Stimulated activated CD4-positive, alpha-beta T cell treated with anti-CD3 and anti-CD28 coated beads, Interleukin-2, amount 100 ng/mL, for 48 hours (primary cell): ENCODE measurements at regions not wholly inside any gene's neighbourhood (a gene's known extent, or its start where the extent isn't known, plus 50 kb on each side); places are given as distances from the start of the nearest gene placed in this dataset.

Experiments used
- DNase-seq, 2 donors: peaks; one replicate each; pipeline ENCODE4 v3.0.0-alpha.2; 2020

DNA sequence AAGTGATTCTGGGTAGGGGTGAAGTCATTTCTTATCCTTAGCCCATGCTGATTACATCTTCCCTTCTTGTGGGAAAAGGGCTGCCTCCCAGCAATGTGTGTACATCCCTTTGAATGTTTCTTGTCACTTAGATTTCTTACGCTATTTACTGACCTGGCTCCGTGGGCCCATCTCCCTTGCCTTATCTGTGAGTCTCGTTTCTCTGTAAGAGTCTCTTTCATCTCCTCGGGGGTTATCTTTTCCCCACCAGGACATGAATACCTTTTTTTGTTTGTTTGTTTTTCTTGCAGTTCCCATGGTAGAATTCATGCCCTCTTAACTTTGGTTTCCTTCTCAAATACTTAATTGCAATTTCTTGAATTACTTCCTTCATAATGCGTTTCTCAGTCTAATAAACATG, 107.7 kb downstream of the BAMBI start:
- no peak for DNase-seq

DNA sequence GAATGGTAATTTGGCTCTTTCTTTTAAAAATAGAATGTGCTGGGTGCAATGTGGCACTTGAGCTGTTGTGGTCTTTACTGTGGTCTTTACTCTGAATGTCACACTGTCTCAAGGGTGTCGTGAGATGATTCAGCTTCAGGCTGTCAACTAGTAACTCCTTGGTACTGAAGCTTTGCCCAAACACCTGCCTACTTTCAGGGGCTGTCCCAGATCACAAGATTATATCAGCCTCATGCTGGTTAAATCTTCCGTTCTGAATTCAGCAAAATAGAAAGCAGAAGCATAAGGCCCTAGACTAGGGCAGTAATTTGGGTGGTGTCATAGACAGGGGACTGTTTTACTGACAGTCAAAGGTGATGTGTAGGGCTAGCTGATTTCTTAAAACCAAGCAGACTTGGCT, 110.9 kb downstream of the BAMBI start:
- DNase-seq, result no peak

DNA sequence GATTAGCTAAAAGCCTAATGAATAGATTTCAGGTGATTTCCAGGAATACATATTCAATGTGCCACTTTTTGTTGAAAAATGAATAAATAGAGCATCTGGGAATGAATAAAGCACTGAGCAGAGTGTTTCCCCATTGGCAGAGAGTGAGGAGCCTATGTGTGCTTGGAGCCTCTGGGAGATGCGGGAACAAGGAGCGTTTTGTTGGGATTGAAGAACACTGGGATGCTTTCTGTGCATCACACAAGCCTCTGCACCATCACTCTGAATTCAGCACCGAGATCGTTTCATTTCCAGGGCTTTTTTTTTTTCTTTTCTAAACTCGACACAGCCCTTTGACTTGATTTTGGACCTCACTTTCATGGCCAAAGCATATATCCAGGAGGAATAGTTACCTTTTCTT, 111.4 kb downstream of the BAMBI start:
- DNase-seq, result no peak

DNA sequence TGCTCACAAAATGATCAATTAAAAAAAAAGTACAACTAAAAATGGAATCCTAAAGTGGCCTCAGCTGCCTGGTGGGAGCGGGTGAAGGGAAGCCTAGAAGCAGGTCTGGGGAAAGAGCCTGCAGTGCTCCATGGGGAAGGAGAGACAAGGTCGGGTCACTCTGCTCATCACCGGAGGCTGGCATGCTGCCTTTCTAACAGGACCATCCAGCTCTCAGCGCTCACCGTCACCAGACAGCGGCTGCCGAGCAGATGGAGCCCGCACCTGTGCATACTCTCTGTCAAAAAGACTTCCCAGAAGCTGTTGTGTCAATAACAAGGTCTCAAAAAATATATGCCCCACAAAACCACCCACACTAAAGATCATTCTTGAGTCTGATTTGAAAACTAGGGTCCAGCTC, 112.8 kb downstream of the BAMBI start:
- no peak for DNase-seq

DNA sequence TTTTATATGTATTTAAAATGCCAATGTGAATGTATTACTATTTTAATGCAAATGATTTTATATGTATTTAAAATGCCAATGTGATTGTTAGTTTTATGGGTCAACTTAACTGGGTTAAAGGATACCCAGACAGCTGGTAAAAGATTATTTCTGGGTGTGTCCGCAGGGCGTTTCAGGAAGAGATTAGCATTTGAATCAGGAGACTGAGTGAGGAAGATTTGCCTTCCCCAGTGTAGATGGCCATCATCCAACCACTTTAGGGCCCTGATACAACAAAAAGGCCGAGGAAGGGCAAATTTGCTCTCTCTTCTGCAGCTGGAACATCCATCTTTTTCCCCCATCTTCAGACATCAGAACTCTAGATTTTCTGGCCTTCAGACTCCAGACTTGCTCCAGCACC, 116.2 kb downstream of the BAMBI start:
- no peak for DNase-seq

DNA sequence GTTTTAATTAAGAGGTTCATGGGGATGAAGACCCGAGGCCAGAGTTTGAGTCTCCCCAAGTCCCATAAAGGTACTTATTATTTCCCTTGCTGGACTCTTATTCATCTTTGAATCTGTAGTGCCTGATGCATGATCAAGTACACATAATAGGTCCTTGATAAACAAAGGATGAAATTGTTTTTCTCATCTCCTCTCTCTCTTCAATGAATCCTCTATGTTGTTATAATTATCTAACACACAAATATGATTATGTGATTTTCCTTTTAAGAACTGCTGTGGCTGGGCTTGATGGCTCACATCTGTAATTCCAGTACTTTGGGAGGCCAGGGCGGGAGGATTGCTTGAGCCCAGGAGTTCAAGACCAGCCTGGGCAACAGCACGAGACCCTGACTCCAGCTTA, 117.7 kb downstream of the BAMBI start:
- no peak for DNase-seq

DNA sequence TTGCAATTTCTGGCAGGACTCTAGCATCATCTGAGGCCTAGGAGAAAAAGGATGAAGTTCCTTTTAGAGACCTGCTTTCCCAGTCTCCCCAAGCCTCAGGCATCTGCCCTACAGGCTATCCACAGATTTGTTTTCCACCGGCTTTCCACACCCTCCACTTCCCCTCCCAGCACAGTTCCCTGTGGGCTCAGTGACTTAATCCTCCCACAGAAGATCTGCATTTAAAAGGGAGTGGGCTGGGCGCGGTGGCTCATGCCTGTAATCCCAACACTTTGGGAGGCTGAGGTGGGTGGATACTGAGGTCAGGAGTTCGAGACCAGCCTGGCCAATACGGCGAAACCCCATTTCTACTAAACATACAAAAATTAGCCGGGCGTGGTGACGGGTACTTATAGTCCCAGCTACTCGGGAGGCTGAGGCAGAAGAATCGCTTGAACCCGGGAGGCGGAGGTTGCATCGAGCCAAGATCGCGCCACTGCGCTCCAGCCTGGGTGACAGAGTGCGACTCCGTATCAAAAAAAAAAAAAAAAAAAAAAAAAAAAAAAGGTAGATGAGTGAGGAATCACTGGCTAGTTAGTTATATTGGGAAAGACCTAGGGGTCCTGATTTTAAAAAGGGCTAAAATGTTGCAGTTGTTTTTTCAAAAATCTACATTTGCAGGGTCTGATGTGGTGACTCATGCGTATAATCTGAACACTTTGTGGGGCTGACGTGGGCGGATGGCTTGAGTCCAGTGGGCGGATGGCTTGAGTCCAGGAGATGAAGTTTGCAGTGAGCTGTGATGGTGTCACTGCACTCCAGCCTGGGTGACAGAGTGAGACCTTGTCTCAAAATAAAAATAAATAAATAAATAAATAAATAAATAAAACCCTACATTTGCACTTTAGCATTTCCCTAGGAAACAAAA, 119.5 kb downstream of the BAMBI start:
- DNase-seq, result no peak

DNA sequence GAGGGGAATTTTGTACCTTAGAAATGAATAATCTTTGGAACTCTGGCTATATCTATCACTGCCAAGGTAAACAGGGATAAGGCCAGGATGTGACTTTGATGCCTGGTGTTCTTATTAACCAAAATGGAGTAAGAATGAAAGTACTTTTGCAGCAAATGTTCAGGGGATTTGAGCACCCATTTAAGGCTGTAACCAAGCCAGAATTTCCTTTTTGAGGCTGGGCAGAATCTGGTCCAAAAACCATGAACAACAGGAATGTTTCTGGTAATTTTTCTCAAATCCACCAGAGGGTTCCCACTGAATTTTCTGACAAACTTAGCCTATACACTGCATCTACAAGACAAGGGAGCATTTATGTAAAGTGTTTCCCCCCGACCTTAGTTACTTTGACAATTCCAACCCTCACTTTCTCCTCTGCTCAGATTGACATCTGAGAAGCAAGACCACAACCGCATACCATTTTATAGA, 120.6 kb downstream of the BAMBI start:
- DNase-seq, result no peak

DNA sequence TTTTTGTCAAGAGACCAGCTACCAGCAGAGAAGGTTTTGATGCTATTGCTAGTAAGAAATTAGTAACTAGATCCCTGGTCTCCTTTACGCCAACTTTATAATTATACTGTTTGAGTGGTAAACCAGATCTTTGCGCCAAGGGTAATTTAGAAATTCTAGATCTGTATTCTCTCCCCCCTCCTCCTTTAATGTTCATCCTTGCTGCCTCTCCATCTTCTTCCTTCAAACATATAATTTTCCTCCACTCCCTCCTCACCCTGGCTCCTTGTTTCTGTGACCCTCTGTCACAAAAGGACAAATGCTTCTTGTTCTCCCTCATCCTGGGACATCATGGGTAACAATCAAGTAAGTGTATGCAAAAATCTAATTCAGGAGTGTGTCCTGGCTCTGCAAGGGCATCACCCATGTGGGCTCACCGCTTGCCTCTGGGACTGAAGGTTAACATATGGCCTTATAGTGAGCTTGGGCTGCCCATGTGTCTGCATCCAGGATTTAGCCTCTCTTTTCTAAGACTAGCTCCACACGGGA, 121.2 kb downstream of the BAMBI start:
- no peak for DNase-seq

DNA sequence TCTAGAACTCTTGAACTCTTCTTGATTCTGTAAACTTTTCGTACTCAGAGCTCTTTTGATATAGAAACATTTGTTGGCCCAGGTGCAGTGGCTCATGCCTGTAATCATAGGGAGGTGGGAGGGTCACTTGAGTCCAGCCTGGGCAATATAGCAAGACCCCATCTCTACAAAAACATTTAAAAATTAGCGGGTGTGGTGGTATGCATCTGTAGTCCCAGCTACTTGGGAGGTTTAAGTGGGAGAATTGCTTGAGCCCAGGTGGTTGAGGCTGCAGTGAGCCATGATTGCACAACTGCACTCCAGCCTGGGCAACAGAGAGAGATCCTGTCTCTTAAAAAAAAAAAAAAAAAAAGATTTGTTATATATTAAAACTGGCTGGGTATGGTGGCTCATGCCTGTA, 121.6 kb downstream of the BAMBI start:
- no peak for DNase-seq

DNA sequence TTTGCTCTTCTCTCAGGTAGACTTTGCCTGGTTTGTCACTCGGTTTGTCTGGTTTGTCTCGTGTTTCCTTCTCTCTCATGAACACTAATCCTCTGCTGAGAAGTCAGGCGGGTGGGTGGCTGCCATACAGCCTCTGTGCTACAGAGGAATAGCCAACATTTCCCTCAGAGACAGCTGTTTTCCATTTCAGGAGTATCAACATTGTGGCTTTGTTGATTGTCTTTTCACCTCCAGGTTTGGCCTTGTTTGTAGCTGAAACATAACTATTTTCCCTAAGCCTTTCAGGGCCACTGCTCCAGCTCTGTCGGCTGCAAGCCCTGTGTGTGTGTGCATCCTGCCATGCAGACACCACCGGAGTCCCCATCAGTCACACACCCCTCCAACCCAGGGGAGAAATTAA, 122.8 kb downstream of the BAMBI start:
- DNase-seq, result no peak

DNA sequence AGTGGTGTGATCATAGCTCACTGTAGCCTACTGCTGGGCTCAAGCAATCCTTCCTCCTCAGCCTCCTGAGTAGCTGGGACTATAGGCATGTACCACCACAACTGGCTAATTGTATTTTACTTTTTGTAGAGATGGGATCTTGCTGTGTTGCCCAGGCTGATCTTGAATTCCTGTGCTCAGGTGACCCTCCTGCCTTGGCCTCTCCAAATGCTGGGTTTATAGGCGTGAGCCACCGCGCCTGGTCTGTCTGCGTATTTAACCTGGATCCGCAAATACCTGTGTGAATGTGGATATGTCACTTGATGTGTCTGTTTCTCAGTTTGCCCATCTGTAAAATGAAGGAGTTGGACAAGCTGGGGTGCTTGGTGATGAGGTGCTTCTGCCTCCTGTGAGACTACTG, 123.9 kb downstream of the BAMBI start:
- no peak for DNase-seq

DNA sequence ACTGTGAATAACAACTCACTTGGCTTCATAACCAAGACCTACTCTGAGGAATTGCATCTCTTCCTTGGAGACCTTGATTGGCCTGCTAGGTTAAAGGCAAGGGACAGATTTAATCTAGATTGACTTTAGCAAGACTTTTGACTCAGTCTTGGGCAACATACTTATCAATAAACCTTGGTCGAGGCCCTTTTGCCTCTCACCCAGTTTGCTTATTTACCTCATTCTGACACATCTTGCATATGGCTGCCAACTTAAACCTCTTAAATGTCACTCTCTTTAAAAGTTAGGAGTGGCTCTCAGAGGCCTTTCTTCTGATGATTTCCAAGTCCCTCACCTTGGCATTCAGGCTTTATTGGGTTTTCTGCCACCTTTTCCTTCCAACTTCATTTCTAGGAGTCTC, 124.5 kb downstream of the BAMBI start:
- no peak for DNase-seq

DNA sequence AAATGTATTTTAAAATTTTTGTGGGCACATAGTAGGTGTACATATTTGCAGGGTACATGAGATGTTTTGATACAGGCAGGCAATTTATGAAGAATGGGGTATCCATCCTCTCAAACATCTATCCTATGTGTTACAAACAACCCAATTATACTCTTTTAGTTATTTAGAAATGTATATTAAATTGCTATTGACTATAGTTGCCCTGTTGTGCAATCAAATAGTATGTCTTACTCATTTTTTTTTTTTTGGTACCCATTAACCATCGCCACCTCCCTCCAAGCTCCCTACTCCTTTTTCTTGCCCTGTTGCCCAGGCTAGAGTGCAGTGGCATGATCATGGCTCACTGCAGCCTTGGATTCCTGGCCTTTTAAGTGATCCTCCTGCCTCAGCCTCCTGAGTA, 128.1 kb downstream of the BAMBI start:
- DNase-seq, result no peak

DNA sequence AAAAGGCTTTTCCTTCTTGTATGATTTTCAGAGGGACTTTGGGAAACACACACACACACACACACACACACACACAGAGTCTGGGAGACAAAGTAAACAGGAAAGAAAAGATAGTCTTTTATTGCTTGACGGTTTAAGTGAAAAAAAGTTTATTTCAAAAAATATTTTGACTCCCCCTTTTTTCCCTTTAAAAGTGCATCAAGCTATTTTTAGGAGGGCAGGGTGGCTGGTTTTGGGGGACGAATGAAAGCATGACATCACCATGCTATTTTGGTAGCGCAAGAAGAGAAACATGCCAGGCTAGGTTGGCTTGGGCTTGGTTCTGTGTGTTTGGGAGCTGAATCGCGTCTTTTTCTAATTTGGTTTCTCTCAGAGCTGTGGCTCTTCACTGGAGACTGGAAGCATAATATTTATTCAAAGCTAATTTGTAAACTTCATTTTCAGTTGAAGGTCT, 129.2 kb downstream of the BAMBI start:
- DNase-seq, result no peak

DNA sequence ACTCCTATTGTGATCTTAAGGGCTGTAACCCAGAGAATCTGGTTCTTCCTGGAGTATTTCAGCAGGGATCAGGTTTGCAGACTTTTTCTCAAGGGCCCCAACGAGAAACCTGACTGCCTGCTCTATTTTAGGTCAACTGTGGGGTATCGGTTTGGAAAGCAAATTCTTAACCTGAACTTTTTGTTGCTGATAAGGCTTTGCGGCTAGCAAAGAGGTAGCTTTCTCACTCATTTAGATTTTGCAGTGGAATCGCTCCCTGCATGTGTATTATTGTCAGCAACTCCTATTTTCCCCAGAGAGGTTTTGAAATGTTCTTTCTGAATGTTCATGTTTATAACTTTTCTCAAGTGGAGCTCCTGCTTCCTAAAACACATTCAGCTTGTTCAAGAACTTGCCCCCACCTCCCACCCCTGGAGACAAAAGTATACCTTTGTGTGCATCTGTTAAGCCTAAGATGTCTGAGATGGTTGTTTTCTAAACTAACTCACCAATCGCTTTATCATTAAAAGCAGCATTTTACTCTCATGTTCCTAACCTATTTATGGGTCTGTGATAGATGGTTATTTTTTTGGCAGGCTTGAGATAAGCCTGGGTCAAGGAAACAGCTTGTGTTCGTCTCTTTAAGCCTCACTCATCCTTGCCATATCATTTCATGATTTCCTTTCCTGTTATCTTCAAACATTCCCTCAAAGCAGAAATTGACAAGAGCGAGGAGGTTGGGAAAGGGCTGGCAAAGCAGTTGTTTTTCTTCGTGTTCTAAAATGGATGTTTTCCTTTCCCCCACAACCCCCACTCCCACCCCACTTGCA, 129.8 kb downstream of the BAMBI start:
- no peak for DNase-seq

DNA sequence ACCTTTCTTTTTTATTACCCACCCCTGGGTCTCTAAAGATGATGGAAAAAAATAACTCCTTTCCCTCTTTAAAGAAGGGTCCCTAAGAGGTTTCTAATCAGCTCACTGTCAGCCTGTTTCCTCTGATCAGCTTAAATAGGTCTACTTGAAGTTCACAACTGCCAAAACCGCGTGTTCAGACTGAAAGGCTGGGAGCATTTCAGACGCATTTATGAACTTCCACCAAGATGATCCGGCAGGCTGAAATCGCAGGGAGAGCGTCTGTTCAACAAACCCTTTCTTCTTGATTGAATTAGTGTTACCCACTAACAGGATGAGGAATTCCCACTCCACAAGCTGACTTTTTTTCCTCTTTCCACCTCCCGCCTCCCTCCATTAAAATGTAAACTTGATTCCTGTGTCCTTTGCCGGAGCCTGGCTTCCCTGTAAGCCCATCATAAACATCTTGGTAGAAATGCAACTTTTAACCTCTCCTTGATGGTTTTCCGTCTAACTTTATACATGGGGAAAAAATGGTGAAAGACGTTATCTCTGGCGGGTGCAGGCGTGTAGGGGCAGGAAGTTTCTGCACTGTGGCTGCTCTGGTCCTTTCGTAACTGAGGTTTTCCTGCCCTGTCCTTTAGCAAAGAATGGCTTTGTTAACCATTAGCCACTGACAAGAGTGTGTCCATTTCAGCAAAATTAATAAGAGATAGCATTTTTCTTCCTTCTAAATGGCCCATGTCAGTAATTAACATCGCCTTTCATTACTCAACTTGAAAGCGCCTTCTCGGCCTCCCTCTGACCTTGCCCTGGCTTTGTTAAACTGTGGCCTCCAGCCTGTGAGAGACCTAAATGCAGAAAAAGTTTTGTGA, 130.7 kb downstream of the BAMBI start:
- DNase-seq, result no peak

DNA sequence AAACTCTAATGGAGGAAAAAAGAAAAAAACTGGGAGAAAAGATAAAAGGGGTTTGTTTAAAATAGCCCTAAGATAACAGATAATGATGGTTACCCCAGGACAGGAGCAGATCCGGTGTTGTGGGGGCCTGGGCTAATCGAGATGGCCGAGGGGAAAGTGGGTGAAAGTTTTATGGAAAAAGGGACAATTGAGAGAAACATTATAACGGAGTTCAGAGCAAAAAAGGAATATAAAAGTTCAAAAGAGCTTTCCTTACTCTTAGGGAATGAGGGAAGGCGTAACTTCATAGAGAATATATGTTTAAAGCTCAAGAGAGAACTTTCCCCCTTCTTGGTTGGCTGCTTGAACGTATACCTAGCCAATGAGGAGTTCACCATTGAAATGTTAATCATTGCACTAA, 131.4 kb downstream of the BAMBI start:
- DNase-seq, result no peak

DNA sequence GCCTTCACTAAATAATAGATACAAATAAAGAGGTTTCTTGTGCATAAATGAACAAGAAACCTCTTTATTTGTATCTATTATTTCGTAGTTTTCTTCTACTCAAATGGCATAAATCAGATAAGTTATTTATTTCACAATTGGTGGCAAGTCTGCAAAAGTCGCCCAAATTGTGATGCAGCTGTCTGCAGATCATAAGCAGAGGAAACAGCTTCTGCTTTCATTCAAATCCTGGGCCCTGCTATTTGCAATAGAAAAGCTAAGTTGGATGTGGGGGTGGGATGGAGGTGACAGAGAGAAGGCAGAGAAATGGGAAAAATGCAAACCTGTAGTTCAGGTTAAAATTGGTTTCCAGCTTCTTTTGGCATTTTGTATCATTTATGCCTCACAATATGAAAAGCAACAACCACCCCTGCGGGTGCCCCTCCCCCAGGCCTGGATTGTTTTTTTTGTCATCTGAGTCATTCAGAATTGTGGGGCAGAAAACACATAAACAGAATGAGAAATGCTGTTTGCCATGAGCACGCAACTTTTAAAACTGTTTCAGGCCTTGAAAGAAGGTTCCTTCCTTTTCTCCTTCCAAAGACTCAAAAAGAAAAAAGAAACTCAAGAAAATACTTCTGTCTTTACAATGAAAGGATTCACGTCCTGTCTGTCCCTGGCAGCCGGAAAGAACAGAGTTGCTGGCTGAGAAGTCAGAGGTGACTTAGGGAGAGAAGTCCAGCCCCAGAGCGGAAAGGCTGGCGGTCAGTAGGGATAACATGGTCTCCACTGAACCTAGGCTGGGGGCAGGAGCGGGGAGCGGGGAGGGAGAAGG, 132.9 kb downstream of the BAMBI start:
- DNase-seq, result no peak

DNA sequence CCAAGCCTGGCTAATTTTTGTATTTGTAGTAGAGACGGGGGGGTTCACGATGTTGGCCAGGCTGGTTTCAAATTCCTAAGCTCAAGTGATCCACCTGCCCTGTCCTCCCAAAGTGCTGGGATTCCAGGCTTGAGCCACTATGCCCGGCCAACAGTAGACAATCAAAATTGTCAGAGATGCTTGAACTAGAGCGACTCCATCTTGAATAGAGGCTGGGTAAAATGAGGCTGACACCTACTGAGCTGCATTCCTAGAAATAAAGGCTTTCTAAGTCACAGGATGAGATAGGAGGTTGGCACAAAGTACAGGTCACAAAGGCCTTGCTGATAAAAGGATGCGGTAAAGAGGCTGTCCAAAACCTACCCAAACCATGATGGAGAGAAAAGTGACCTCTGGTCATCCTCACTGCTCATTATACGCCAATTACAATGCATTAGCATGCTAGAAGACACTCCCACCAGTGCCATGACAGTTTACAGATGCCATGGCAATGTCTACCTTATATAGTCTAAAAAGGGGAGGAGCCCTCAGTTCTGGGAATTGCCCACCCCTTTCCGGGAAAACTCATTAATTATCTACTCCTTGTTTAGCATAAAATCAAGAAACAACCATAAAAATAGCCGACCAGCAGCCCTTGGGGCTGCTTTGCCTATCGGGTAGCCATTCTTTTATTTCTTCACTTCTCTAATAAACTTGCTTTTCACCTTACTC, 134.5 kb downstream of the BAMBI start:
- DNase-seq, result no peak
